IMR-90 (cell line): ENCODE measurements at regions not wholly inside any gene's neighbourhood (a gene's known extent, or its start where the extent isn't known, plus 50 kb on each side); places are given as distances from the start of the nearest gene placed in this dataset.

Source experiments
- ATAC-seq: fragments of 200-7000 bp; cut with Tn5 transposase; 2 replicates; pipeline ENCODE4 v1.9.1; 2020; ENCODE audit warnings: low read depth, mild to moderate bottlenecking, moderate library complexity
- BruUV-seq: library from RNA; stranded (reverse); fragments of 400-500 nt; replicated peaks from 2 replicates; lab custom pipeline; 2021; lab: Mats Ljungman, UMichigan
- CTCF ChIA-PET: fragments of 300-600 bp; formaldehyde crosslinking; extraction: SDS; loops from one replicate; lab custom pipeline; 2021; ENCODE audit warnings: antibody characterized with exemption; lab: Yijun Ruan, JAX
- POLR2A ChIA-PET: fragments of 300-600 bp; sonication (Branson Sonifier 250); formaldehyde crosslinking; loops from one replicate; lab custom pipeline; 2022; ENCODE audit warnings: antibody characterized with exemption; ENCODE audit not compliant: unreplicated experiment; lab: Charles Lee
- DNase-seq: peaks from one replicate; pipeline ENCODE4 v3.0.0; 2013
- H2AFZ ChIP-seq: replicated peaks from 2 replicates; pipeline ENCODE3; 2013; ENCODE audit warnings: low read length, mild to moderate bottlenecking; ENCODE audit not compliant: poor library complexity
- H2AK5ac ChIP-seq: 2 replicates; pipeline ENCODE4 v1.6.1; 2013; ENCODE audit warnings: low read depth, low read length, inconsistent platforms
- H2AK9ac ChIP-seq: replicated peaks from 2 replicates; pipeline ENCODE3; 2013; ENCODE audit warnings: mild to moderate bottlenecking, low read depth, low read length, moderate library complexity; ENCODE audit not compliant: poor library complexity
- H2BK120ac ChIP-seq: 2 replicates; pipeline ENCODE4 v1.6.1; 2013; ENCODE audit warnings: low read depth, low read length, inconsistent platforms
- H2BK15ac ChIP-seq: 3 replicates; pipeline ENCODE4 v1.6.1; 2013; ENCODE audit warnings: low read depth, low read length, inconsistent platforms
- H2BK20ac ChIP-seq: 2 replicates; pipeline ENCODE4 v1.6.1; 2013; ENCODE audit warnings: low read depth, mild to moderate bottlenecking, inconsistent platforms, low read length, moderate library complexity
- H2BK5ac ChIP-seq: 2 replicates; pipeline ENCODE4 v1.6.1; 2013; ENCODE audit warnings: mild to moderate bottlenecking, low read depth, low read length, inconsistent platforms; ENCODE audit not compliant: poor library complexity, severe bottlenecking
- H3K14ac ChIP-seq: replicated peaks from 2 replicates; pipeline ENCODE4 v1.6.1; 2013; ENCODE audit warnings: low read depth, low read length, inconsistent platforms
- H3K18ac ChIP-seq: 2 replicates; pipeline ENCODE4 v1.6.1; 2013; ENCODE audit warnings: low read depth, low read length, control low read depth
- H3K23ac ChIP-seq: 2 replicates; pipeline ENCODE4 v1.6.1; 2013; ENCODE audit warnings: low read depth, low read length, inconsistent platforms
- H3K27ac ChIP-seq: 2 replicates; pipeline ENCODE4 v1.5.1; 2013; ENCODE audit warnings: mild to moderate bottlenecking, control low read depth, low read length; ENCODE audit not compliant: insufficient read depth
- H3K27me3 ChIP-seq: 2 replicates; pipeline ENCODE4 v1.6.1; 2013; ENCODE audit warnings: low read length; ENCODE audit not compliant: control insufficient read depth, insufficient read depth
- H3K36me3 ChIP-seq: 2 replicates; pipeline ENCODE4 v1.6.1; 2013; ENCODE audit warnings: low read length, mixed read lengths; ENCODE audit not compliant: control insufficient read depth, insufficient read depth
- H3K4ac ChIP-seq: 2 replicates; pipeline ENCODE4 v1.6.1; 2013; ENCODE audit warnings: low read depth, low read length, inconsistent platforms
- H3K4me1 ChIP-seq: 2 replicates; pipeline ENCODE4 v1.6.1; 2013; ENCODE audit warnings: low read length, mixed read lengths; ENCODE audit not compliant: control insufficient read depth, insufficient read depth
- H3K4me2 ChIP-seq: 2 replicates; pipeline ENCODE4 v1.6.1; 2013; ENCODE audit warnings: low read depth, mild to moderate bottlenecking, control low read depth, low read length, moderate library complexity
- H3K4me3 ChIP-seq: 2 replicates; pipeline ENCODE4 v1.5.1; 2013; ENCODE audit warnings: low read depth, mild to moderate bottlenecking, control low read depth, low read length, moderate library complexity; ENCODE audit not compliant: insufficient read depth
- H3K56ac ChIP-seq: 2 replicates; pipeline ENCODE4 v1.6.1; 2013; ENCODE audit warnings: low read length, inconsistent platforms; ENCODE audit not compliant: insufficient read depth; ENCODE audit errors: extremely low read depth
- H3K79me1 ChIP-seq, 2 experiments: 2 replicates each; pipeline ENCODE4 v1.6.1; 2013; ENCODE audit warnings: low read length in 2 of 2, inconsistent platforms in 1 of 2, low read depth in 1 of 2
- H3K9ac ChIP-seq: 2 replicates; pipeline ENCODE4 v1.6.1; 2013; ENCODE audit warnings: low read depth, low read length, control low read depth
- H3K9me1 ChIP-seq: 2 replicates; pipeline ENCODE4 v1.6.1; 2013; ENCODE audit warnings: low read length, inconsistent platforms; ENCODE audit not compliant: insufficient read depth
- H3K9me3 ChIP-seq: 2 replicates; pipeline ENCODE4 v1.6.1; 2013; ENCODE audit warnings: low read length; ENCODE audit not compliant: control insufficient read depth, insufficient read depth
- H4K20me1 ChIP-seq: 2 replicates; pipeline ENCODE4 v1.6.1; 2013; ENCODE audit warnings: low read length, inconsistent platforms; ENCODE audit not compliant: insufficient read depth
- H4K5ac ChIP-seq: 2 replicates; pipeline ENCODE4 v1.6.1; 2013; ENCODE audit warnings: mild to moderate bottlenecking, low read depth, low read length, control low read depth
- H4K8ac ChIP-seq, 2 experiments: 2 replicates each; pipeline ENCODE4 v1.6.1; 2013; ENCODE audit warnings: low read depth in 2 of 2, low read length in 2 of 2, control low read depth in 1 of 2, inconsistent platforms in 1 of 2
- H4K91ac ChIP-seq: 2 replicates; pipeline ENCODE4 v1.6.1; 2013; ENCODE audit warnings: low read depth, low read length, inconsistent platforms; ENCODE audit not compliant: insufficient read depth
- CEBPB ChIP-seq: IDR thresholded peaks from 2 replicates; pipeline ENCODE4 v1.6.1; 2012; ENCODE audit warnings: low read depth, low read length, improper control_type of control experiment
- MAFK ChIP-seq: IDR thresholded peaks from 2 replicates; pipeline ENCODE4 v1.6.1; 2012; ENCODE audit warnings: low read depth, low read length, improper control_type of control experiment
- WGBS, 2 experiments: methylation state at CpG; one replicate each; pipeline versions ENCODE4 v1.1.5 to v1.1.7; 2013; ENCODE audit warnings: missing lambda C conversion rate in 2 of 2; ENCODE audit not compliant: insufficient read length in 1 of 2; ENCODE audit errors: extremely low coverage in 2 of 2; 5-methylcytosine and 5-hydroxymethylcytosine counted together
- dilution Hi-C: fragments of 300-500 bp; cut with HindIII; formaldehyde crosslinking; loops from one replicate; pipeline ENCODE4 v1.14.3; 2018; ENCODE audit warnings: low sequenced_read_pairs; ENCODE audit not compliant: unreplicated experiment
- in situ Hi-C: fragments of 300-500 bp; cut with MboI; formaldehyde crosslinking; loops from 3 replicates; pipeline ENCODE4 v1.14.3; 2019; ENCODE audit warnings: low sequenced_read_pairs, inconsistent platforms, mixed read lengths
- intact Hi-C: fragments of 100-400 bp; cut with micrococcal nuclease; formaldehyde crosslinking; loops from 2 replicates; pipeline ENCODE4 v1.10.0; 2022

GRCh38 chr5:39992617-39993202 lies 567.9 kb upstream of the DAB2 start:
- CTCF ChIA-PET, result no interaction called here
- H3K4ac ChIP-seq, result no peak overlapping the region

More at GRCh38 chr5:39992617-39993202, 567.9 kb upstream of the DAB2 start:
- Histone ChIP-seq H3K9ac (no peak overlapping the region), H4K5ac (no peak overlapping the region), H3K9me3 (no peaks in the 10 kb centered on the region), H3K27ac (no peak overlapping the region), H4K20me1 (no peaks in the 10 kb centered on the region), H2AFZ (no peak overlapping the region), H3K23ac (no peak overlapping the region), H3K56ac (no peak overlapping the region), H3K4me2 (no peak overlapping the region), H3K27me3 (no peaks in the 10 kb centered on the region; the same call in 1 of the 2 replicates), H2BK5ac (no peak overlapping the region), H3K79me1 (no peaks in the 10 kb centered on the region), H3K4me1 (no peaks in the 10 kb centered on the region), H2BK120ac (no peak overlapping the region), H3K36me3 (no peaks in the 10 kb centered on the region), H3K4me3 (no peak overlapping the region), H2BK20ac (no peak overlapping the region), H4K91ac (no peak overlapping the region), H3K14ac (no peak overlapping the region), H3K18ac (no peak overlapping the region), H2AK9ac (no peak overlapping the region), H2AK5ac (no peak overlapping the region), H3K9me1 (no peaks in the 10 kb centered on the region), H2BK15ac (no peak overlapping the region), H4K8ac (no peak overlapping the region)
- no peak for TF ChIP-seq CEBPB
- peak; percentile 75 for TF ChIP-seq MAFK
- 60% methylated on average over 1 of the region's 2 CpGs; no CpG with 5 or more reads in 1 of the 2 experiments for WGBS, 2 experiments
- dilution Hi-C loops, result no loop called here
- no TSS peak for BruUV-seq
- intact Hi-C loops, result no loop called here
- DNase-seq (no peak), ATAC-seq (no peak)
- in situ Hi-C loops, result no loop called here
- POLR2A ChIA-PET, result no interaction called here
